Spleen (tissue), 7 donors: ENCODE measurements at regions not wholly inside any gene's neighbourhood (a gene's known extent, or its start where the extent isn't known, plus 50 kb on each side); places are given as distances from the start of the nearest gene placed in this dataset.
"Not testable (repeated sequence)": the region's sequence is repeated elsewhere in the genome, so short reads cannot be mapped to it uniquely, and the experiment has no call there.

Source experiments
- POLR2A ChIP-seq, 3 donors: fragments of 450-650 bp; IDR thresholded peaks; one replicate each; pipeline ENCODE4 v1.5.1; 2017; ENCODE audit warnings: antibody characterized with exemption in 3 of 3, mild to moderate bottlenecking in 1 of 3
- POLR2AphosphoS5 ChIP-seq, 3 donors: sonication (generic); formaldehyde crosslinking; IDR thresholded peaks; one replicate each; pipeline ENCODE4 v1.5.1; 2017; ENCODE audit warnings: antibody characterized with exemption in 3 of 3
- TF ChIP-seq, protein P1 (sequence below), 11 experiments: fragments of 200-600 bp in 7 of 11; fragments of 450-650 bp in 4 of 11; sonication (generic) in 4 of 11; IDR thresholded peaks in 8 of 11; conservative IDR thresholded peaks in 3 of 11; 1 replicate in 7 of 11; 2 replicates in 4 of 11; pipeline versions ENCODE4 v1.4.0 to v1.8.0; 2016 to 2021; ENCODE audit warnings: antibody characterized with exemption in 11 of 11, inconsistent platforms in 4 of 11, mild to moderate bottlenecking in 1 of 11
- donor health status: DM: no; HTN: no; CAD: no; lungs with moderate emphysema.
- donor health status: DM: no; HTN: no; CAD: no.
- donor health status: DM: no; HTN: no; CAD: no.

DNA sequence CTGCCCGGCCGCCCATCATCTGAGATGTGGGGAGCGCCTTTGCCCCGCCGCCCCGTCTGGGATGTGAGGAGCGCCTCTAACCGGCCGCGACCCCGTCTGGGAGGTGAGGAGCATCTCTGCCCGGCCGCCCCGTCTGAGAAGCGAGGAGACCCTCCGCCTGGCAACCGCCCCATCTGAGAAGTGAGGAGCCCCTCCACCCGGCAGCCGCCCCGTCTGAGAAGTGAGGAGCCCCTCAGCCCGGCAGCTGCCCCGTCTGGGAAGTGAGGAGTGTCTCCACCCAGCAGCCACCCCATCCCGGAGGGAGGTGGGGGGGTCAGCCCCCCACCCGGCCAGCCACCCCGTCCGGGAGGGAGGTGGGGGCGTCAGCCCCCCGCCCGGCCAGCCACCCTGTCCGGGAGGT, 170.7 kb downstream of the TENT5D start:
- TF ChIP-seq, protein P1, sequence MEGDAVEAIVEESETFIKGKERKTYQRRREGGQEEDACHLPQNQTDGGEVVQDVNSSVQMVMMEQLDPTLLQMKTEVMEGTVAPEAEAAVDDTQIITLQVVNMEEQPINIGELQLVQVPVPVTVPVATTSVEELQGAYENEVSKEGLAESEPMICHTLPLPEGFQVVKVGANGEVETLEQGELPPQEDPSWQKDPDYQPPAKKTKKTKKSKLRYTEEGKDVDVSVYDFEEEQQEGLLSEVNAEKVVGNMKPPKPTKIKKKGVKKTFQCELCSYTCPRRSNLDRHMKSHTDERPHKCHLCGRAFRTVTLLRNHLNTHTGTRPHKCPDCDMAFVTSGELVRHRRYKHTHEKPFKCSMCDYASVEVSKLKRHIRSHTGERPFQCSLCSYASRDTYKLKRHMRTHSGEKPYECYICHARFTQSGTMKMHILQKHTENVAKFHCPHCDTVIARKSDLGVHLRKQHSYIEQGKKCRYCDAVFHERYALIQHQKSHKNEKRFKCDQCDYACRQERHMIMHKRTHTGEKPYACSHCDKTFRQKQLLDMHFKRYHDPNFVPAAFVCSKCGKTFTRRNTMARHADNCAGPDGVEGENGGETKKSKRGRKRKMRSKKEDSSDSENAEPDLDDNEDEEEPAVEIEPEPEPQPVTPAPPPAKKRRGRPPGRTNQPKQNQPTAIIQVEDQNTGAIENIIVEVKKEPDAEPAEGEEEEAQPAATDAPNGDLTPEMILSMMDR (IDR thresholded peaks at IDR 0.05 in 8 of 11, conservative IDR thresholded peaks at IDR 0.05 in 3 of 11), result not testable (repeated sequence)
- not testable (repeated sequence) for TF ChIP-seq POLR2AphosphoS5, POLR2A (IDR thresholded peaks at IDR 0.05)
